ENCODE measurements at regions not wholly inside any gene's neighbourhood (a gene's known extent, or its start where the extent isn't known, plus 50 kb on each side); places are given as distances from the start of the nearest gene placed in this dataset.

DNA sequence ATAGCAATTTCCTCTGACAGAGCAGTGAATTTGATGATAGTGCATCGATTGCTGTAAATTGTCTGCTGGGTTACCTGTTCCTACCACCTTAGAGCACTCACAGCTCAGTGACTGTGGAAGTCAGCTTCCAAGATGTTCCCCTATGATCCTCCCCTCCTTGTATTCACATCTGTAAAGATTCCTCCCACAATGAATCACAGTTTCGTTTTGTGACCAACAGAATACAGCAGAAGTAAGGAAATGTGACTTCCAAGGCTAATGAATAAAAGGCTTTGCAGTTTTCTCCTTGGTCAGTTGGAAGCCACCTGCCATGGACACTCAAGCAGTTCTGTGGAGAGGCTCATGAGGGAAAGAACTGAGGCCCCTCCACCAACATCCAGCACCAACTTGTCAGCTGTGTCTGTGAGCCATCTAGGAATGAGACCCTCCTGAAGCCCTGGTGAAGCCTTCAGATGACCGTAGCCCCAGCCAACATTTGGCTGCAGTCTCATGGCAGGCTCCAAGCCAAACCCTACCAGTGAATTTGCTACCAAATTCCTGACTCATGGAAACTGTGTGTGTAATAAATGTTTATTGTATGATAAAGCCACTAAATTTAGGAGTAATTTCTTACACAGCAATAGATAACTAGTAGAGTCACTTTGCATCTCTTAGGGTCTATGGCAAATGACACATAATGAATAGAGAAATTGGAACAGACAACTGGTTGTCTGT, 309.5 kb upstream of the NPVF start:
- no peak for TF ChIP-seq POLR2A (IDR thresholded peaks at IDR 0.05)
- TF ChIP-seq, protein P1, sequence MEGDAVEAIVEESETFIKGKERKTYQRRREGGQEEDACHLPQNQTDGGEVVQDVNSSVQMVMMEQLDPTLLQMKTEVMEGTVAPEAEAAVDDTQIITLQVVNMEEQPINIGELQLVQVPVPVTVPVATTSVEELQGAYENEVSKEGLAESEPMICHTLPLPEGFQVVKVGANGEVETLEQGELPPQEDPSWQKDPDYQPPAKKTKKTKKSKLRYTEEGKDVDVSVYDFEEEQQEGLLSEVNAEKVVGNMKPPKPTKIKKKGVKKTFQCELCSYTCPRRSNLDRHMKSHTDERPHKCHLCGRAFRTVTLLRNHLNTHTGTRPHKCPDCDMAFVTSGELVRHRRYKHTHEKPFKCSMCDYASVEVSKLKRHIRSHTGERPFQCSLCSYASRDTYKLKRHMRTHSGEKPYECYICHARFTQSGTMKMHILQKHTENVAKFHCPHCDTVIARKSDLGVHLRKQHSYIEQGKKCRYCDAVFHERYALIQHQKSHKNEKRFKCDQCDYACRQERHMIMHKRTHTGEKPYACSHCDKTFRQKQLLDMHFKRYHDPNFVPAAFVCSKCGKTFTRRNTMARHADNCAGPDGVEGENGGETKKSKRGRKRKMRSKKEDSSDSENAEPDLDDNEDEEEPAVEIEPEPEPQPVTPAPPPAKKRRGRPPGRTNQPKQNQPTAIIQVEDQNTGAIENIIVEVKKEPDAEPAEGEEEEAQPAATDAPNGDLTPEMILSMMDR (IDR thresholded peaks at IDR 0.05): no peak
